ENCODE measurements at regions not wholly inside any gene's neighbourhood (a gene's known extent, or its start where the extent isn't known, plus 50 kb on each side); places are given as distances from the start of the nearest gene placed in this dataset.

- Histone ChIP-seq H3K27me3 (ENCODE audit: control insufficient read depth, low read length) (no peaks in the 10 kb centered on the region), H4K20me1 (ENCODE audit: control insufficient read depth, insufficient read depth, low read depth, low read length) (no peaks in the 10 kb centered on the region), H3K4me2 (ENCODE audit: low read length) (no peak overlapping the region), H3K36me3 (ENCODE audit: control insufficient read depth, low read length) (no peaks in the 10 kb centered on the region), H3F3A (ENCODE audit: control insufficient read depth, insufficient read depth) (no peaks in the 10 kb centered on the region), H3K4me3 (ENCODE audit: low read length) (no peak overlapping the region), H3K9me3 (ENCODE audit: control insufficient read depth, insufficient read depth, low read length) (no peaks in the 10 kb centered on the region), H3K79me2 (ENCODE audit: control insufficient read depth, low read length) (no peaks in the 10 kb centered on the region), H3K27ac (ENCODE audit: low read depth, low read length) (no peak overlapping the region), H3K9me2 (replicated peaks; ENCODE audit: control insufficient read depth, low read length) (no peaks in the 10 kb centered on the region), H3K4me1 (ENCODE audit: control insufficient read depth, low read length) (no peaks in the 10 kb centered on the region)
- TF ChIP-seq CTCF (IDR thresholded peaks at IDR 0.05; ENCODE audit: low read depth, low read length, poor library complexity, severe bottlenecking) (no peak), EZH2phosphoT487 (IDR thresholded peaks at IDR 0.05; ENCODE audit: borderline replicate concordance, low read length) (no peak)
These were observed 275.8 kb upstream of the GPC6 start for GRCh38 chr13:92950771-92951170.

GRCh38 chr13:92951273-92951890 lies 275.2 kb upstream of the GPC6 start:
- H3K9me3 ChIP-seq (ENCODE audit: control insufficient read depth, insufficient read depth, low read length): no peaks in the 10 kb centered on the region

GRCh38 chr13:92952161-92952560 lies 274.4 kb upstream of the GPC6 start:
- Histone ChIP-seq H4K20me1 (ENCODE audit: control insufficient read depth, insufficient read depth, low read depth, low read length) (no peaks in the 10 kb centered on the region), H3K27me3 (ENCODE audit: control insufficient read depth, low read length) (no peaks in the 10 kb centered on the region), H3K79me2 (ENCODE audit: control insufficient read depth, low read length) (no peaks in the 10 kb centered on the region), H3K4me2 (ENCODE audit: low read length) (no peak overlapping the region), H3K27ac (ENCODE audit: low read depth, low read length) (no peak overlapping the region), H3K36me3 (ENCODE audit: control insufficient read depth, low read length) (no peaks in the 10 kb centered on the region), H3K4me1 (ENCODE audit: control insufficient read depth, low read length) (no peaks in the 10 kb centered on the region), H3K4me3 (ENCODE audit: low read length) (no peak overlapping the region), H3K9me2 (replicated peaks; ENCODE audit: control insufficient read depth, low read length) (no peaks in the 10 kb centered on the region), H3K9me3 (ENCODE audit: control insufficient read depth, insufficient read depth, low read length) (no peaks in the 10 kb centered on the region), H3F3A (ENCODE audit: control insufficient read depth, insufficient read depth) (no peaks in the 10 kb centered on the region)
- TF ChIP-seq EZH2phosphoT487 (IDR thresholded peaks at IDR 0.05; ENCODE audit: borderline replicate concordance, low read length) (no peak), CTCF (IDR thresholded peaks at IDR 0.05; ENCODE audit: low read depth, low read length, poor library complexity, severe bottlenecking) (no peak)

More at GRCh38 chr13:92951273-92951890, 275.2 kb upstream of the GPC6 start:
- TF ChIP-seq EZH2phosphoT487 (IDR thresholded peaks at IDR 0.05; ENCODE audit: borderline replicate concordance, low read length) (no peak), CTCF (IDR thresholded peaks at IDR 0.05; ENCODE audit: low read depth, low read length, poor library complexity, severe bottlenecking) (no peak)
- Histone ChIP-seq H3K27ac (ENCODE audit: low read depth, low read length) (no peak overlapping the region), H3K4me2 (ENCODE audit: low read length) (no peak overlapping the region), H3F3A (ENCODE audit: control insufficient read depth, insufficient read depth) (no peaks in the 10 kb centered on the region), H3K79me2 (ENCODE audit: control insufficient read depth, low read length) (no peaks in the 10 kb centered on the region), H4K20me1 (ENCODE audit: control insufficient read depth, insufficient read depth, low read depth, low read length) (no peaks in the 10 kb centered on the region), H3K36me3 (ENCODE audit: control insufficient read depth, low read length) (no peaks in the 10 kb centered on the region), H3K4me1 (ENCODE audit: control insufficient read depth, low read length) (no peaks in the 10 kb centered on the region), H3K9me2 (replicated peaks; ENCODE audit: control insufficient read depth, low read length) (no peaks in the 10 kb centered on the region), H3K4me3 (ENCODE audit: low read length) (no peak overlapping the region), H3K27me3 (ENCODE audit: control insufficient read depth, low read length) (no peaks in the 10 kb centered on the region)
